ENCODE measurements at regions not wholly inside any gene's neighbourhood (a gene's known extent, or its start where the extent isn't known, plus 50 kb on each side); places are given as distances from the start of the nearest gene placed in this dataset.

- DNase-seq (ENCODE audit: low spot score): no peak
Measured at GRCh38 chr2:235170016-235170415, 218.2 kb downstream of the SH3BP4 start.

DNA sequence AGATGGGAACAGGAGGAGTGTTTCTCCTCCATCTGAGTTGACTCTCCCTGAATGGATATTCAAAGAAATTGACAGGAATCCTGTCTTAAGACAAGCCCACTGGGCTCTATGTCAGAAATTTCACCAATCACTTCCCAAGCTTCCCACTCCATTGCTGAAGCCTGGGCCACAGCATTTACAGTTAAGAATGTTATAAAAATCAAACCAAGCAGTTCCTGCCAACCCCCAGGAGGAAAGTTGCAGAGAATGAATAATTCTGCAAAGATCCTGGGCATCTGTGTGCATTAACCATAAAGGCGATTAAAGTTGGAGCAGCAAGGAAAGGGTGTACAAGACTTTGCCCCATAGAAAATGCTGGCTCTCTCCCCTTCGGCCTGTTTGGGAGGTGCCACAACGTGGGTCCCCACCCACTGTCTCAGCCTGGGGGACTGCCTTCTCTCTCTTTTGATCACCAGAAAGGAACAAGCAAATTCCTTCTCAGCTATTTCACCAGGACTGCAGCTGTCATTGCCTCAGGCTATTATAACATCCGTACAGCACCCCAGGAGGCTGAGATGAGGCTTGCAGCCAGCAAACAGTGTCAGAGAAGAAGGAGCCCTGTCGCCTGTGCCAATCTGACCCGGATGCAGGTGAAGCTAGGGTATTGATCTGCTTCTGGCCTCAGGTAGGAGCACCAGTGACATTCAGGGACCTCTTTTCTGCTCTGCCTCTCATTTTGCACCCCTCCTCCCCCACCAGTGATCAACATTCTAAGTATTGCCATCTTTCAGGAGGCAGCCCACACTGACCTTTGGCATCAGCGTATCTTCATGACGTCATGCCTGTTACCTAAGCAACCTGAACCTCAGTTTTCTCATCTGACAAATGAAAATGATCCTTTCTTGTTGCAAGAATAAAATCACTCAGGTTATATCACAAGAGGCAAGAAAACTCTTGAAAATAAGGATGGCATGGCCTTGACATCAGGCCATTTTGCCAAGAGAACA lies 219.0 kb downstream of the SH3BP4 start:
- DNase-seq (ENCODE audit: low spot score): no peak

GRCh38 chr2:235171550-235172031 lies 219.8 kb downstream of the SH3BP4 start:
- DNase-seq (ENCODE audit: low spot score): no peak

GRCh38 chr2:235180642-235181041 lies 228.8 kb downstream of the SH3BP4 start:
- no peak for DNase-seq (ENCODE audit: low spot score)

- no peak for DNase-seq (ENCODE audit: low spot score)
Measured at GRCh38 chr2:235183786-235184185, 232.0 kb downstream of the SH3BP4 start.

DNA sequence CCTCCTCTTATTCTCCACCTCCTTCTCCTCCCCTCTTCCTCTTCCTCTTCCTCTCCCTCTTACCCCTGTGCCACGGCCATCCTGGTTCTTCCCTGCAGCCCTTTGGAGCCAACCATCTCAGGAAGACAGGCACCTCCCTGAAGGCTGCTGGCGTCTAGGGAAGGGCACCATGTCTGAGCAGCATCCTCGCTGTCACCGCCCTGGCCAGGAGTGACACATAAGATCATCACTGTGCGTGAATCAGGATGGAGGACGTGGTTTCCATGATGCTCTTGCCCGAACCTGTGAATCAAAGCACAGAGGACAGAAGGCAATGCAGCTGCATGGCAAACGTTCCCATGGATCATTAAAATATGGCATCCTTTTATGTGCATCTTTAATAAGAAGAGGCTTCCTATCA lies 236.0 kb downstream of the SH3BP4 start:
- no peak for DNase-seq (ENCODE audit: low spot score)

GRCh38 chr2:235191486-235191885 lies 239.7 kb downstream of the SH3BP4 start:
- DNase-seq (ENCODE audit: low spot score): no peak

DNA sequence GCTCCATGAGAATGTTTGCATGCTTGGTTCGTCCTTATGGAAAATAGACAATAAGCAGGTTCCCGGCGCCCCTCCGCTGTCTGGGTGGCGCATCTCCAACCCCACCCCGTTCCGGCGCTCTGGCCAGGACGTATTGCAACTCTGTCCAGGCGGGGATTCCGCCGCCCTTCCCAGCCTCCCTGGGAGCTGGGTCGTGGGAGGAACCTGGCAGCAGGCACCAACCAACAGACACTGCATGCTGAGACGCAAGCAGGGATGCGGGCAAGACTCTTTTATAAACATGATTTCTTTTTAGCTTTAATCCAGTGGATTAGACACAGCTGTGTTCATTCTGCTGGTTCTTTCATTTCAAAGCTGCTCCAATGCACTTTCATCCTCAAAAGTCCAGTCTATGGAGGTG lies 240.2 kb downstream of the SH3BP4 start:
- no peak for DNase-seq (ENCODE audit: low spot score)

DNA sequence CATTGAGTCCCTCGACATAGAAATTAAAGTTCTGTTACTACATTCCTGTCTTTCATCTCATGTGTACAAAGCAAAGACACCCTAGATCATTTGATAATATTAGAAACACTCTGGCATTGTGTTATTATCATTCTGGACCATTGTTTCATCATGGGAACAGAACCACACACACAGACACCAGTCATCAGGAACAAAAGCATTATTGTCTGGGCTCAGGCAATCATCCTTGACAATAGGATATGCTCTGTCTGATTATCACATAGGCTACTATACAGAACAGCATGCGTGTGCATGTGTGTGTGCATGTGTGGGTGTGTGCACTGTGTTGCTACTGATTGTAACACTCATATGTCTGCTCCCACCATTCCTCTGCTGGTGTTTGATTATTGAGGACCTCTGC lies 242.5 kb downstream of the SH3BP4 start:
- DNase-seq (ENCODE audit: low spot score): no peak

DNA sequence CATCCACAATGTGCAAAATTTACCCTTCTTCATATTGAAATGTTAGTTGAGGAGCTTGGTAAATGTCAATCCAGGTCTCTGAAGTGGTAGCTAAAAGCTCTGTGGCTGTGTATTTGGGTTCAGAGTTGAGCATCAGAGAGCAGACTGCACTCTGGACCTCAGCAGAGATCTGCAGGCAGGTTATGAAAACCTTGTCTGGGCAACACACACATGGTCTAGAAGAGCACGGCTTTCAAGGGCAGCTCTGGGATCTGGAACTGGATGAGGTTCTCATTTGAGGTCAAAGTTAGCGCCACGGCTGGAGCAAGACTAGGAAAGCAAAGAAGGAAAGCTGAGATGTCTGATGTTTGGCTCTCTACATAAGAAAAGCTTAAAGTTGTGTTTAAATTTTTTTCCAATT lies 243.0 kb downstream of the SH3BP4 start:
- no peak for DNase-seq (ENCODE audit: low spot score)

- no peak for DNase-seq (ENCODE audit: low spot score)
Measured at GRCh38 chr2:235195921-235196320, 244.1 kb downstream of the SH3BP4 start.

GRCh38 chr2:235199128-235199527 lies 247.3 kb downstream of the SH3BP4 start:
- no peak for DNase-seq (ENCODE audit: low spot score)

DNA sequence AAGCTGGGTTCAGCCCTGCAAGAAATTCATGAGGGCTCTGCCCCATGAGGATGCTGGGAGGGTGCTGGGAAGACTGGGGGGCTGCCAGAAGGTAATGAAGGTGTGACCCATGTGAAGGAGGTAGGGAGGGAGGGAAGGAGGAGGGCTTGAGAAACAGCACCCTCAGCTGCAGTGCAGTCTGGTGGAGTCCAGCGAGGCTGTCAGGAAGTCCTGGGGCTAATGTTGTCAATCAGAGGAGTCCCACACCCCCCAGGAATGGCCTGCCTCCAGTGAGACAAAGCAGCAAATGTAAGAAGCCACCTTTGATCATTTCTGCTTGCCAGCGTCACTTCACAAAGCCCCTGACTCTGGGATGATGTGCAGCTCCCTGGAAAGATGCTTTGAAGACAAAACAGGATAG lies 248.4 kb downstream of the SH3BP4 start:
- DNase-seq (ENCODE audit: low spot score): no peak

- DNase-seq (ENCODE audit: low spot score): no peak
Measured at GRCh38 chr2:235201756-235202155, 249.9 kb downstream of the SH3BP4 start.

DNA sequence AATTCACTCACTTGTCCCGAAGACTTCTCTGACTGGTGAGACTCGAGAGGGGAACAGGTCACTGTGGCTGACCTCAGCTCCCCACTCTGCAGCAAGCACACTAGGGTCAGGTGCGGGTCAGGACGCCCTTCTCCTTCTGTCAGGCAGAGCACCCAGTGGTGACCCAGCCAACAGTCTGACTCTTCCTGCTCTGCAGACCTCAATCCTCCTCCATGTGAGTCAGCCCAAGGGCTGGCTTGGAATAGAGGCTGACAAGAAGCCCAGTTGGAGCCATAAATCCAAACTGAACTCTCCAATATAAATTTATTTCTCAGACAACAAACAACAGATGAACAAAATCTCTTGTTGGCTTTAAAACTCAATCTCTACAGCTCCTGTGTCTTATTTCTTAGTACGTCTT lies 253.1 kb downstream of the SH3BP4 start:
- no peak for DNase-seq (ENCODE audit: low spot score)

DNA sequence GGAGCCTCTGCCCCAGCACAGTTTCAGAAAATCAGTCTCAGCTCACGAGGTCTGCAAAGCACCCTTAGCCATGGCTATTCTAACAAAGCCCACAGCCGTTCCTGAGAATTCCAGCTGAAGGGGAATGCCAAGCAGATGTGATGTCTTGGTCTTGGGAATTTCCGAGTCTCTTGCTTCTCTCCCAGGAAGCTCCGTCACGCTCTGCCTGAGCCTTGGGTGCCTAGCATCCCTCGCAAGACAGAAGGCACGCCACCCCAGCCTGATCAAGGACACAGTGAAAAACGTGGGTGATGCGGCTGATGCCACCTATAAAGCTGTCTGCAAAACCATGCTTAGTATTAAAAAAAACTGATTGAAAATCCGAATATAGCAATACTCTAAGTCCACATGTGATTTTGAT lies 254.6 kb downstream of the SH3BP4 start:
- DNase-seq (ENCODE audit: low spot score): no peak

DNA sequence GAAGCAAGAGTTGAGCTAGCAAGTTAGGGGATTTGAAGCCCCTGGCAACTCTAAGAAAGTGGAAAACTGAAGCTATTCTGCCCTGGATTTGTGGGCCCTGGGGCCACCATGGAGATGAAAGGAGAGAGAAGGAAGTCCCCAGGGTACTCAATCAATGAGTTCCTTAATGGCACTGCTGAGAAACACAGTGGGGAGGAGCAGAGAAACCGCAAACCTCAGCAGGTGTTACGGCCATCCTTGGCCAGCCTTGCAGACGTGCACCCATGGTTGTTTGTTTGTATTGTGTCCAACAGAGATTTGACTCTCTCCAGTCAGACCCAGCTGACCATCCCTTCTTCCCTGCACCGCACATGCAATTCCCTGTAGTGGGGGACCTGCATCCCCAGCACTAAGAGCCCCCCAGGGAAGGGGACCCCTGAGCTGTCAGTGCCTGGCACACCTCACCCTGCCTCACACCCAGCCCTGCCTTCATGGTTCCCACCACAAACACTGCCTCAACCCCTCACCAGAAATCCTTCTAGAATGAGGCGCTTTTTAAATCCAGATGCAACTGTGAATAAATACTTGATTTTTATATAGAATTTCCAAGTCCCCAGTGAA lies 255.3 kb downstream of the SH3BP4 start:
- no peak for DNase-seq (ENCODE audit: low spot score)

DNA sequence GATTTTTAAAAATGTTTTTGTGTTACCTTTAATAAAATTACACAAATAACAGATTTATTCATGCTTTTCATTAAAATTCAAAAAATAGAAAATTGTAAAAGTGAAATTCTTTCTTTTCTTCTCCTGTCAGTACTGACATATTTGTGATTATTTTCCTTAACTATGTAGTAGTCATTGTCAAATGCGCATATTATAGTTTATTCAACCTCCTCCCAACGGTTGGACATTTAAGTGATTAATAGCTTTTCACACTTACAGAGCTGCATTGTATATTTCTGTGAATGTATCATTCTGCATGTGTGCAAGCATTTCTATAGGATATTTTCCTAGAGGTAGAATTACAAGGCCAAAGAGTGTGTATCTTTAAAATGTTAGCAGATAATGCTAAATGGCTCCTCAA lies 259.2 kb downstream of the SH3BP4 start:
- DNase-seq (ENCODE audit: low spot score): no peak

DNA sequence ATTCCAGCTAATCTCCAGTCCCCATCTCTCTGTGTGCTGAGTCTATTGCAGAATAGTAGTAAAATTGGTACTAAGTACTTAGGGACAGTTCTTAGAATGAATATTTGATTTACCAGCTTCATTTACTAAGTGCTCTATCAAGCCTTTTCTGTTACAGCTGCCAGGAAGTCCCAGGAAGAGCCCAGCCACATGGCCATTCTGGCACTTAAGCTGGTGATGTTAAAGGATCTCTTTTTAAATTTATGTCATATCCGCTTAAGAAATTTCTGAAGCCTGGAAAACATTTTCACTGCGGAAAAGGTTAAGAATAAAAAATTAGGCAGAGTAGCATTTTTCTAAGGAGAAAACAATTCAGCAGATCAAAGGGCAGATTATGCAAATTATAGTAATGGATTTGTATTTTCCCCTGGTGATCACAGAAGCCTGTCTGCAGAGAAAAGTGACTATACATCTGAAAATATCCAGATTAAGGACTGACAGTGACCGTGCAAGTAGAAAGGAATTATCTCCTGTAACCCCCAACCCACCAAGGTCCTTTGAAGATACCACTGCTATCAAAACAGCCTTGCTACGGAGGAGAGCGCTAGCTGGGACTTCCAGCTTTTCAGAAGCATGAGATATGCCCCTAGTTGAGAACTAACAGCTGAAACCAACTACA lies 260.8 kb downstream of the SH3BP4 start:
- DNase-seq (ENCODE audit: low spot score): no peak

GRCh38 chr2:235215248-235215647 lies 263.4 kb downstream of the SH3BP4 start:
- DNase-seq (ENCODE audit: low spot score): no peak

GRCh38 chr2:235216901-235217300 lies 265.1 kb downstream of the SH3BP4 start:
- DNase-seq (ENCODE audit: low spot score): no peak

GRCh38 chr2:235217846-235218245 lies 266.0 kb downstream of the SH3BP4 start:
- no peak for DNase-seq (ENCODE audit: low spot score)

DNA sequence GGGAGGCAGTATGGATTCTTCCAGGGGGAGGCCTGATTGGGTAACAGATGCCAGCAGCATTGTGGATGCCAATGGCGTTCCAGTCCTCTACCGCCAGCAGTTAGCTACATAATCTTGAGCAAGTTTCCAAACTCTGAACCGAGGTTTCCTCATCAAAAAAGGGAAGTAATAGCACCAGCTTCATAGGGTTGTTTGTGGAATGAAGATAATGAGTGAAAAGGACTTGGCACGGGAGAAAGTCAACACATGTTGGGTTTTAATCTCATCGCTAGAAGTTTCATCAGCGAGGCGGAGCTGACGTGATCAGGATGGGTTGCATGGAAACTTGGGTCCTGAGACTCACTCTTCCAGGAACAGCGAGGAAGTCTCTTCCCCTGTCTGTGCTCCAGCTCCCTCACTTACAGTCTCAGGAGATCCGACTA lies 266.7 kb downstream of the SH3BP4 start:
- DNase-seq (ENCODE audit: low spot score): no peak

Measured in activated CD4-positive, alpha-beta T cell treated with anti-CD3 and anti-CD28 coated beads, Interleukin-2, Interleukin-4, amounts not matched to agents 100 ng/mL and 50 ng/mL, durations not matched to agents 16 hours and 8 hours (primary cell).